PC-9 (cell line): ENCODE measurements at regions not wholly inside any gene's neighbourhood (a gene's known extent, or its start where the extent isn't known, plus 50 kb on each side); places are given as distances from the start of the nearest gene placed in this dataset.

ENCODE experiments used
- BruUV-seq: library from RNA; stranded (reverse); fragments of 400-500 nt; replicated peaks from 2 replicates; lab custom pipeline; 2021; lab: Mats Ljungman, UMichigan
- CTCF ChIA-PET: fragments of 300-600 bp; sonication (Branson Sonifier 250); formaldehyde crosslinking; loops from one replicate; lab custom pipeline; 2022; ENCODE audit warnings: antibody characterized with exemption; lab: Charles Lee
- POLR2A ChIA-PET: fragments of 300-600 bp; sonication (Branson Sonifier 250); formaldehyde crosslinking; loops from one replicate; lab custom pipeline; 2022; ENCODE audit warnings: antibody characterized with exemption; ENCODE audit not compliant: unreplicated experiment; lab: Charles Lee
- DNase-seq, 2 experiments: peaks; one replicate each; pipeline versions ENCODE4 v3.0.0 to v3.0.0-alpha.2; 2015 to 2022; ENCODE audit warnings: mixed read lengths in 1 of 2
- H2AFZ ChIP-seq: fragments of 200-600 bp; sonication (generic); 2 replicates; pipeline ENCODE4 v1.8.1; 2017; ENCODE audit warnings: antibody characterized with exemption
- H3F3A ChIP-seq: fragments of 200-600 bp; sonication (generic); 2 replicates; pipeline ENCODE4 v1.8.1; 2017; ENCODE audit warnings: antibody characterized with exemption, mild to moderate bottlenecking, low read depth; ENCODE audit not compliant: insufficient read depth
- H3K27ac ChIP-seq: fragments of 200-600 bp; sonication (generic); 2 replicates; pipeline ENCODE4 v1.6.1; 2016; ENCODE audit warnings: mixed run types
- H3K27me3 ChIP-seq: fragments of 200-600 bp; sonication (generic); 2 replicates; pipeline ENCODE4 v1.6.1; 2016; ENCODE audit warnings: low read depth, mixed run types; ENCODE audit not compliant: insufficient read depth
- H3K36me3 ChIP-seq: fragments of 200-600 bp; sonication (generic); 2 replicates; pipeline ENCODE4 v1.6.1; 2016; ENCODE audit warnings: low read depth, mixed run types
- H3K4me1 ChIP-seq: fragments of 200-600 bp; sonication (generic); replicated peaks from 2 replicates; pipeline ENCODE4 v1.6.1; 2016; ENCODE audit warnings: mixed run types; ENCODE audit not compliant: insufficient read depth
- H3K4me2 ChIP-seq: fragments of 200-600 bp; sonication (generic); 2 replicates; pipeline ENCODE4 v1.6.1; 2017; ENCODE audit warnings: mixed run types
- H3K4me3 ChIP-seq: fragments of 200-600 bp; sonication (generic); 2 replicates; pipeline ENCODE4 v1.6.1; 2016; ENCODE audit warnings: mixed run types
- H3K79me2 ChIP-seq: fragments of 200-600 bp; sonication (generic); 2 replicates; pipeline ENCODE4 v1.6.1; 2017; ENCODE audit warnings: low read depth, mixed run types
- H3K9me2 ChIP-seq: fragments of 200-600 bp; sonication (generic); 2 replicates; pipeline ENCODE4 v1.8.1; 2017; ENCODE audit warnings: mild to moderate bottlenecking; ENCODE audit not compliant: insufficient read depth
- H3K9me3 ChIP-seq: fragments of 200-600 bp; sonication (generic); 2 replicates; pipeline ENCODE4 v1.8.1; 2016; ENCODE audit warnings: low read depth; ENCODE audit not compliant: insufficient read depth
- H4K20me1 ChIP-seq: fragments of 200-600 bp; sonication (generic); 2 replicates; pipeline ENCODE4 v1.8.1; 2017; ENCODE audit not compliant: insufficient read depth
- CTCF ChIP-seq: fragments of 200-600 bp; sonication (generic); conservative IDR thresholded peaks from 2 replicates; pipeline ENCODE4 v1.6.1; 2017; ENCODE audit warnings: mixed run types, antibody characterized with exemption, mild to moderate bottlenecking, moderate library complexity
- EZH2 ChIP-seq: fragments of 200-600 bp; sonication (generic); IDR thresholded peaks from 2 replicates; pipeline ENCODE4 v1.8.0; 2017; ENCODE audit warnings: antibody characterized with exemption, low read depth
- intact Hi-C: fragments of 100-400 bp; cut with micrococcal nuclease; formaldehyde crosslinking; loops from one replicate; pipeline ENCODE4 v1.10.0; 2022; ENCODE audit not compliant: unreplicated experiment

- TF ChIP-seq CTCF (no peak), EZH2 (no peak)
- H3K4me3 ChIP-seq: no peak overlapping the region
- peaks cover 7% of the 10 kb centered on the region for H3K4me1 ChIP-seq
- H3K9me2 ChIP-seq: no peaks in the 10 kb centered on the region
- intact Hi-C loops: no loop called here
- CTCF ChIA-PET: no interaction called here
- no peaks in the 10 kb centered on the region for H3K27me3 ChIP-seq
- no peak overlapping the region for H2AFZ ChIP-seq
- no peaks in the 10 kb centered on the region for H3K9me3 ChIP-seq
- H3F3A ChIP-seq: no peaks in the 10 kb centered on the region; the same call in 1 of the 2 replicates
- peaks cover 87% of the 10 kb centered on the region for H4K20me1 ChIP-seq
- POLR2A ChIA-PET: no interaction called here
- BruUV-seq: TSS peak; percentile 21
- no peak overlapping the region for H3K27ac ChIP-seq
- H3K79me2 ChIP-seq: peaks cover 58% of the 10 kb centered on the region
- H3K36me3 ChIP-seq: 0 out of 2 replicates have a peak, but pooled peaks cover 4% of the 10 kb centered on the region
- no peak overlapping the region for H3K4me2 ChIP-seq
- no peak for DNase-seq
These were observed 73.3 kb downstream of the NCOR2 start for GRCh38 chr12:124493809-124494750.

- peaks cover 87% of the 10 kb centered on the region for H4K20me1 ChIP-seq
- H2AFZ ChIP-seq: no peak overlapping the region
- POLR2A ChIA-PET: interaction anchor here (0.6 kb wide), 1 partner anchor 10 kb away, joined by 3 read pairs; no protein-coding TSS in a partner anchor
- no peak overlapping the region for H3K27ac ChIP-seq
- H3K4me1 ChIP-seq: peaks cover 7% of the 10 kb centered on the region
- no peaks in the 10 kb centered on the region for H3K27me3 ChIP-seq
- peaks cover 49% of the 10 kb centered on the region for H3K79me2 ChIP-seq
- CTCF ChIA-PET: no interaction called here
- DNase-seq: no peak
- no peak for TF ChIP-seq CTCF
- TF ChIP-seq EZH2: no peak
- H3K9me2 ChIP-seq: no peaks in the 10 kb centered on the region
- BruUV-seq: no TSS peak
- intact Hi-C loops: no loop called here
- H3K36me3 ChIP-seq: 0 out of 2 replicates have a peak, but pooled peaks cover 4% of the 10 kb centered on the region
- no peaks in the 10 kb centered on the region for H3K9me3 ChIP-seq
- H3K4me3 ChIP-seq: no peak overlapping the region
- H3K4me2 ChIP-seq: no peak overlapping the region
- H3F3A ChIP-seq: no peaks in the 10 kb centered on the region; the same call in 1 of the 2 replicates
These were observed 74.3 kb downstream of the NCOR2 start for GRCh38 chr12:124492879-124493808.

- Histone ChIP-seq H3K79me2 (peaks cover 39% of the 10 kb centered on the region), H3K4me3 (no peak overlapping the region), H4K20me1 (peaks cover 79% of the 10 kb centered on the region), H3F3A (peaks cover 8% of the 10 kb centered on the region; the same call in 1 of the 2 replicates), H3K27ac (no peak overlapping the region), H3K9me2 (no peaks in the 10 kb centered on the region), H3K4me1 (peaks cover 7% of the 10 kb centered on the region), H2AFZ (no peak overlapping the region), H3K27me3 (no peaks in the 10 kb centered on the region), H3K4me2 (no peak overlapping the region), H3K36me3 (0 out of 2 replicates have a peak, but pooled peaks cover 4% of the 10 kb centered on the region), H3K9me3 (no peaks in the 10 kb centered on the region)
- intact Hi-C loops: no loop called here
- CTCF ChIA-PET: no interaction called here
- TF ChIP-seq EZH2 (no peak), CTCF (no peak)
- no peak for DNase-seq
- BruUV-seq: no TSS peak
- POLR2A ChIA-PET: interaction anchor here (0.6 kb wide), 1 partner anchor 9 kb away, joined by 3 read pairs; no protein-coding TSS in a partner anchor
These were observed 75.5 kb downstream of the NCOR2 start for GRCh38 chr12:124491856-124492420.
